Thyroid gland (tissue), 4 donors: ENCODE measurements at regions not wholly inside any gene's neighbourhood (a gene's known extent, or its start where the extent isn't known, plus 50 kb on each side); places are given as distances from the start of the nearest gene placed in this dataset.

ENCODE experiments used
- POLR2A ChIP-seq, 2 donors: fragments of 450-650 bp; IDR thresholded peaks; one replicate each; pipeline ENCODE4 v1.6.1; 2017; ENCODE audit warnings: antibody characterized with exemption in 2 of 2, mild to moderate bottlenecking in 2 of 2, moderate library complexity in 1 of 2
- TF ChIP-seq, protein P1 (sequence below), 6 experiments: fragments of 200-600 bp in 3 of 6; fragments of 450-650 bp in 3 of 6; sonication (generic) in 3 of 6; IDR thresholded peaks; one replicate each; pipeline ENCODE4 v1.5.1; 2016 to 2019; ENCODE audit warnings: antibody characterized with exemption in 6 of 6, mild to moderate bottlenecking in 2 of 6, inconsistent platforms in 1 of 6, moderate library complexity in 1 of 6

DNA sequence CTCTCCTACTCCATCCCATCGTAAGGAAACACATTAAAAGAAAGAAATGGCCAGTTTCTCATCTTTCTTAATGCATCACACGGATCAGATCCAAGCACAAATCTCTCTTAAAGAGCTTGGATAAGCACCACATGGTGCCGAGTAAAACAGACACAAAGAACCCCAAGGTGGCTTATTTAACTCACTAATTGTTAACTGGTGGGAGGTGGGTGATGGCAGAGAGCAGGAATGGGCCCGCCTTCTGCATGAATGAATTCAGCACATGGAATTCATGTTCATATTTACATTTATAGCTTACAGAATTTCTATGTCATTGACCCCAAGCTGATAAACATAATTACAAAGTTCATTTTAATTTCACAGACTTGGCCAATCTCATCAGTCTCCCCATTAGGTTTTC lies 89.9 kb downstream of the MZT1 start:
- TF ChIP-seq, protein P1, sequence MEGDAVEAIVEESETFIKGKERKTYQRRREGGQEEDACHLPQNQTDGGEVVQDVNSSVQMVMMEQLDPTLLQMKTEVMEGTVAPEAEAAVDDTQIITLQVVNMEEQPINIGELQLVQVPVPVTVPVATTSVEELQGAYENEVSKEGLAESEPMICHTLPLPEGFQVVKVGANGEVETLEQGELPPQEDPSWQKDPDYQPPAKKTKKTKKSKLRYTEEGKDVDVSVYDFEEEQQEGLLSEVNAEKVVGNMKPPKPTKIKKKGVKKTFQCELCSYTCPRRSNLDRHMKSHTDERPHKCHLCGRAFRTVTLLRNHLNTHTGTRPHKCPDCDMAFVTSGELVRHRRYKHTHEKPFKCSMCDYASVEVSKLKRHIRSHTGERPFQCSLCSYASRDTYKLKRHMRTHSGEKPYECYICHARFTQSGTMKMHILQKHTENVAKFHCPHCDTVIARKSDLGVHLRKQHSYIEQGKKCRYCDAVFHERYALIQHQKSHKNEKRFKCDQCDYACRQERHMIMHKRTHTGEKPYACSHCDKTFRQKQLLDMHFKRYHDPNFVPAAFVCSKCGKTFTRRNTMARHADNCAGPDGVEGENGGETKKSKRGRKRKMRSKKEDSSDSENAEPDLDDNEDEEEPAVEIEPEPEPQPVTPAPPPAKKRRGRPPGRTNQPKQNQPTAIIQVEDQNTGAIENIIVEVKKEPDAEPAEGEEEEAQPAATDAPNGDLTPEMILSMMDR (IDR thresholded peaks at IDR 0.05) = no peak
- no peak for TF ChIP-seq POLR2A (IDR thresholded peaks at IDR 0.05)
